Kidney capillary endothelial cell (primary cell): ENCODE measurements at regions not wholly inside any gene's neighbourhood (a gene's known extent, or its start where the extent isn't known, plus 50 kb on each side); places are given as distances from the start of the nearest gene placed in this dataset.

ENCODE experiments used
- DNase-seq: peaks from one replicate; pipeline ENCODE4 v3.0.0-alpha.2; 2018; ENCODE audit warnings: low spot score

- DNase-seq: no peak
These were observed 106.5 kb downstream of the CDH26 start for GRCh38 chr20:60064554-60065196.

GRCh38 chr20:60065741-60066437, 107.7 kb downstream of the CDH26 start:
- no peak for DNase-seq

GRCh38 chr20:60066438-60066823, 108.2 kb downstream of the CDH26 start:
- DNase-seq: no peak

- DNase-seq: no peak
These were observed 110.3 kb downstream of the CDH26 start for GRCh38 chr20:60068509-60068908.

- DNase-seq: no peak
These were observed 111.4 kb downstream of the CDH26 start for GRCh38 chr20:60069656-60070055.

- DNase-seq: no peak
These were observed 112.6 kb downstream of the CDH26 start for GRCh38 chr20:60070791-60071190.

- no peak for DNase-seq
These were observed 113.7 kb downstream of the CDH26 start for GRCh38 chr20:60071965-60072364.

GRCh38 chr20:60073086-60073485, 114.9 kb downstream of the CDH26 start:
- DNase-seq: no peak

GRCh38 chr20:60073504-60073903, 115.3 kb downstream of the CDH26 start:
- DNase-seq: no peak

GRCh38 chr20:60074276-60074675, 116.1 kb downstream of the CDH26 start:
- DNase-seq: no peak

- no peak for DNase-seq
These were observed 120.4 kb downstream of the CDH26 start for GRCh38 chr20:60078351-60079250.

- no peak for DNase-seq
These were observed 122.2 kb downstream of the CDH26 start for GRCh38 chr20:60080401-60080800.

- no peak for DNase-seq
These were observed 127.4 kb downstream of the CDH26 start for GRCh38 chr20:60085551-60086132.

- DNase-seq: no peak
These were observed 128.8 kb downstream of the CDH26 start for GRCh38 chr20:60086821-60087562.

GRCh38 chr20:60087563-60088105, 129.4 kb downstream of the CDH26 start:
- no peak for DNase-seq

- no peak for DNase-seq
These were observed 130.0 kb downstream of the CDH26 start for GRCh38 chr20:60088236-60088635.

GRCh38 chr20:60090631-60091030, 132.4 kb downstream of the CDH26 start:
- no peak for DNase-seq

GRCh38 chr20:60091305-60091704, 133.1 kb downstream of the CDH26 start:
- no peak for DNase-seq

- DNase-seq: no peak
These were observed 133.6 kb downstream of the CDH26 start for GRCh38 chr20:60091861-60092260.

GRCh38 chr20:60092729-60093128, 134.5 kb downstream of the CDH26 start:
- DNase-seq: no peak

GRCh38 chr20:60095456-60095855, 137.2 kb downstream of the CDH26 start:
- DNase-seq: no peak
